ENCODE measurements at regions not wholly inside any gene's neighbourhood (a gene's known extent, or its start where the extent isn't known, plus 50 kb on each side); places are given as distances from the start of the nearest gene placed in this dataset.
"Not testable (repeated sequence)": the region's sequence is repeated elsewhere in the genome, so short reads cannot be mapped to it uniquely, and the experiment has no call there.

- DNase-seq: not testable (repeated sequence)
Observed at GRCh38 chr5:93682471-93683404, 58.7 kb downstream of the POU5F2 start.

GRCh38 chr5:93681432-93681831, 60.0 kb downstream of the POU5F2 start:
- no peak for DNase-seq

DNA sequence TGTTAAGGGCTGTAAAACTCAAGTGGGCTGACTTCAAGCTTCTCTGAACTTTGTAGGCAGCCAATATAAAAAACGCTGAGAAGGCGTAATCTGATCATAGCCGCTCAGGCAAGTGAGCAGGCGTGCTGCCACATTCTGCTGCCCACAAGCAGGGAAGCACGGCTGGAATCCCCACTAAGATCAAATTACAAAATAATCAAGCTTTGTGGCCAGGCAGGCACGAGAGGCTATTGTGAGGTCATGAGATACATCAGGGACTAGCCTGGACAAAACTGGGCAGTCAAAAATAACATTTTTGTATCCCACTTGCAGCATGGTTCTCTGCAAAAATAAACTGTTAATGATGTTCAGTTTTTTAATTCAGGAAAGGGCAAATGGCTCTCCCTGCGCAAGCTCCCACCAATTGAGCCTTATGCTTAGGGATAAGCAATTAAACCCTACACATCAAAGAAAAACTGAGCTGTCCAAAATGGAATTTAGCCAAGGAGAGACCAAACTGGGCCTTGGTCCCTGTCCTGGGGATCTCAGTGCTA, 64.0 kb downstream of the POU5F2 start:
- peak; percentile 53 for DNase-seq

DNA sequence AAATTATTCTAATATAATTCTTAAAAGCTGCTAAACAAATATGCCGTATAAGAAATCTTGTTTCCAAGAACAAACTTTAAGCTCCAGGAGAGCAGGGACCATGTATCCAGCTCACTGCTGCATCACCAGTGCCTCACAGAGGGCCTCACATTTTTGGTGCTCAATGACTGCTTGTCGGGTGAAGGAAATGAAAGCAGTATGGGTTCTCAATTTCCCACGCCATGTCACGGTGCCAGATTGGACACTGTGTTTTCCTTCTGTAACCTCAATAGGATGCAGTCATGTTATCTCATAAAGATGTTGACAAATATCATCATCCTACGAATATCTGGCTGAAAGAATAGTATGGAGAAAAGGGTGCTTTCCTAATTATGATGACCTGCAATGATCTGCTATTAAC, 64.7 kb downstream of the POU5F2 start:
- DNase-seq: no peak

DNA sequence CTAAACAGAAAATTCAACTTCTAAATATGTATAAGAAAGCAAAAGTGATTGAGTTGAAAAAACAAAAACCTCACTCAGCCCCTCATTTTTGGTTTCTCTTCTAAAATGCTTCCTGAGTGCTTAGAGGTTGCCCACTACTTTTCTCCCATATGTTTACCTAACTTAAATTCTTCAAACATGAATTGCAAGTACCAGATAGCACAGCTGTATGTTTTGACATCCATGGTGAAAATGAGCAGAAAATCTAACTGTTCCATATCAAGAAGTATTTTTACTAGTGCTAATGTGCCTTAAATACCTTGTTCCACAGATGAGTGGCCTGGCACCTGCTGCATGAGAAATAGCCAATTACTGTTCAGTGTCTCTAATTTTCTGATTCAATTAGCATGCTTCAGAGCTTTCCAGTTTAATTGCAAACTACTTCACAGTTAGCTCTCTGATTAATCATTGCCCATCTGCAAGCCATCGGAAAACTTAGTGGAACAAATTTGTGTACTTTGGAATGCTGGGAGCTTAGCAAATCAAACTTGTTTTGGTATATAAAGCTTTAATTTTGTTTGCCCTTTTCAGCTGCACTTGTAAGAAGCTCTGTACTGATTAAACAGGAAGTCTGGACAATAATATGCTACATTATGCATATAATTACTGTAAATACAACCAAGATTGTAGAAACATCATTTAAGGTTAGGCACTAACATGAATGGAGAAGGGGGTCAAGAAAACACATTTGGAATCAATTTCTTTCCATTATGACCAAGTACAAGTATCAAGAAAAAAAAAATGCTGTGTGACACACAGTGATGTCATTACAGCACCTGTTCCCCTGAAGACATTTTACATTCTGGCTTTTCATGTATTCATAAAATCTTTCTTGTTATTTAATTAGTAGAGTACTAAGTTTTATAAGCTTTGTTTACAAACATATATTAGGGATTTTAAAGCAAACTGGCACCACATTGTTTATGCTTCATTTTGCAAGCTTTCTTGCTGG, 65.6 kb downstream of the POU5F2 start:
- DNase-seq: peak; percentile 77

DNA sequence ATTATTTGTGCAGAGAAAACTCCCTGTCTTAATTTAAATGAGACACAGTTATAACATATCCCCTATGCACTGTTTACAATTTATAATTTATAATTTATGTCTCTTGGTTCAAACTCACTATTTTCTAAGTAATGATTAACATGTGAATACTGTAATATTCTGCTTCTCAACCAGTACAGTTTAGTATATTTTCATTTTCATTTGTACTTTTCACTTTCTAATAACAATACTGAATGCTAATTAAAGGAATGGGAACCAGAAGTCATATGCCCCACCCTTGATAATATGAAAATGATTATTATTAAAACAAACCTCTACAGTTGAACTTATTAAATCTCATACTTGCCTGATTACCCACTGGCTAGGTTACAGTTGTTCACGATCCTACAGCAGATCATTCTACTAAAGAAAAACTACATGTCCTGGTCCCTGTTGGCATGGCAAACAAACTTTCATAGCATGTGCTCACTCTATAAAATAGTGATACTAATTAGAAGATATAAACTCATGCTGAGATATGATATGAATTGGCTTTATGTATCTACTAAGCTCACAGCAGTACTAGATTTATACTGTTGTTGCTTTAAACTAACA, 66.4 kb downstream of the POU5F2 start:
- DNase-seq: no peak

GRCh38 chr5:93674138-93674537, 67.3 kb downstream of the POU5F2 start:
- DNase-seq: no peak

DNA sequence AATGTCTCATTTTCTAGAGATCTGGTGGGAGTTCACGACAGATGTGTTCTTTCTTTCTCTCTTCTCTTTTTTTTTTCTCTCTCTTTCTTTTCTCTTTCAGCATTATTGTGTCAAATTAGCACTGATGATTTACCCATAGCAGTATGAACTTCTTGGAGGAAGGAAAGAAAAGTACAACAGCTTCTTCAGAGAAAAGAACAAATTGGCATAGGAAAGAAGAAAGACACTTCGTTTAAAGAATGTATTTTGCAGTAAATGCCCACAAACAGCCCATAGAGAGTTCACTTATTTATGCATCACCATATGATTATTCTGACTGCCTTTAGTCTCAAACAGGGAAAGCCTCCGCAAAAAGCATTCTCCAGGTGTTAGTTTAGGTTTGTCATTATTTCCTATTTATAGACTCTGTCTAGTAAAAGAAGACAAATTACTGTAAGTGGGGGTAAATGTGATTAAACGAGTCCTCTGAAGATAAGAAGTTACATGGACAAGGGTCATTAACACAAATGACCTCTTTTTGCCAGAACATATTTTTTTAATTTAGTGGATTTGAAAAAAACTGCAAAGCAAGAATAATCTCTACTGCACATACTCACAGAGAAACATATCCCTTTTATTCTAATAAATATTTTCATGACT, 68.0 kb downstream of the POU5F2 start:
- DNase-seq: no peak

GRCh38 chr5:93665648-93666047, 75.8 kb downstream of the POU5F2 start:
- peak; percentile 23 for DNase-seq

DNA sequence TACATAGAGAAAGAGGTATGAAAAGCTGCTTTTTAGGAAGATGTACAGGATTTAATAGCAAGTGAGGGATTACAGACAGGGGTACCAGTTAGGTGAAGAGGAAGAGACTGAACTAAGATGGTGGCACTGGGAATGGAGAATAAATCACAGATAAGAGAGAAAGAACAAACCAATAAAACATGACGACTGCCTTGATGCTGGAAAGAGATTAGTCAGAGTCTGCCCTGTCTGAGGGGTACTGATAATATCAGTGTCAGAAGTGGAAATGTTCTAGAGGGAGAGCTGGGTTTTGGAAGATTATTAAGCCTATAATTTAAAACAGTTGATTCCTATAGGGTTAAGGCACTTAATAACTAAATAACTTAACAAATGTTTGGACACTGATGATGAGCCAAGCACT, 77.7 kb downstream of the NR2F1 start:
- no peak for DNase-seq

DNA sequence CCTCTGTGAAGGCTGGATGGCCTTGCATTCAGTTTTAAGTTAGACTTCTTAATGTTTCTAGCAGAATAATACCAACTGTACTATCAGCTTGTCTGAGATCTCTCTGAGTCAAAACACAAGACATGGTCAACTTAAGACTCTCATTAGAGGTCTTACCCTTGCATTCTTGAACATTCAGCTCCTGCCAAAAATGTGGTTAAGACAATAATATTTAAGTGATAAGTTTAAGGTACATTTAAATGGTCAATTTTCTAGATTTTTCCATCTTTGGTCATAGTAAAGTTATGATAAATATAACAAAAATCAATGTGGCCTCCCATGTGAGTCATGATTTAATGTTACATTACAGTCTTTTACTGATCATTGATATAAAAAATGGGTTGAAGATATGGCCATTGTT, 75.0 kb downstream of the NR2F1 start:
- DNase-seq: no peak

DNA sequence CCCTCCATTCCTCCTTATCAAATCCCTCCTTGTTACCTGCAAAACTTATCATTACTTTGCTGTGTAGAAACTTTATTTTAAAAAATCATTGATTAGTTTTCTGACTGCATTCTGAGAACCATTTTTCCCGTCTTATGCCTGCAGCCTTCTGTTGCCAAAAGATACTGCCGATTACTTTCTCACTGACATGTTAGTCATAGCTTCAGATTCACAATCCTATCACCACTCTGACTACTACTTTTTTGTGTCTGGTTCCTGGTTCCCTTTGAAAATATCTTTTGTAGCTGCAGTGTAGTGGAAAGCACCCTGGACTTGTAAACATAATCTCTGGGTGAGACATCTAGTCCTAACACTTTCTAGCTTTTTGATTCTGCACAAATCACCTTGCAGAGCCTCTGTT, 71.7 kb downstream of the NR2F1 start:
- no peak for DNase-seq

DNA sequence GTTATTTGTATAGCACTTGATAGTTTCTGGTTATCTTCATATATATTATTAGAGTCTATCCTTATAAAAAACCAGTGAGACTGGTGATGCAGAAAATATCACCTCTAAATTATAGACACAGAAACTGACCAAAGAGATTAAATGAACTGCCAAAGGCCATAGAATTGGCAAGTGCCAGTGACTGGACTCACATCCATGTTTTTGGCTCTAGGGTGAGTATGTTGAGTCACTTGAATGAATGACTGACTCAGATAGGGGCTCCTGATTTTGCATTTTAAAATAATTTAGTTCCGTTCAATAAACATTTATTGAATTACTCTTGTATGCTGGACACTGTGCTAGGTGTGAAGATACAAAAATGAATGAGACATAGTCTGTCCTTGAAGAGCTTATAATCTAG, 70.7 kb downstream of the NR2F1 start:
- no peak for DNase-seq

DNA sequence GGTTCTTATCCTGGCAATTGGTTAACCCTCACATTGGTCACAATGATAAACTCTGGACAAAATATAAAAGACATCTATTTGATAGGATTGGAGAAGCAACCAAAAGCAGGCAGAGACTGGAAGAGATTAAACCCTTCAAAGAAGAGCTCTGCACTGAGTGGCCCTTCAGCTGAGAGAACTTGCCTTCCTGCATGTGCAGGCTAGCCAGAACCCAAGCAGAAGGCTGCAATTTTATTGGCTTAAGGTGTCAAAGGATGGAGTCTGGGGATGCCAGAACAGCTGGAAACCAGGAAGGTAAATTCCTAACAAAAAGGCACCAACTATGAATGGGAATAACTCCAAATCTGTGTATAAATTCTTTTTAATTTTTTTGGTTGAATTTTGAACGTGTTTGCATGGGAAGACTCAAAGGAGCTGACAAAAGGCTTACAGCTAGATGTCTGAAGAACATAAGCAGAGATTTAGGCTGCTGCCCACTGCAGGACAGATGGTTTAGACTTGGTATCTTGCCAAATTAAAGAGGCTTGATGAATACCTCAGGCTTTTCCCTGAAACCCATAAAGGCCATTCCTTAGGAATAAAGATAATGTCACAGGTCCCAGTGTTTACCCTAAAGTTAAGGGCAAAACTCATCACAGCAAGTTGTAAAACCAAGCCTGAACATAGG, 66.3 kb downstream of the NR2F1 start:
- no peak for DNase-seq

- no peak for DNase-seq
Observed at GRCh38 chr5:93644760-93645159, 61.7 kb downstream of the NR2F1 start.

Data from COR-L47 (cell line).